ENCODE measurements at regions not wholly inside any gene's neighbourhood (a gene's known extent, or its start where the extent isn't known, plus 50 kb on each side); places are given as distances from the start of the nearest gene placed in this dataset.

- TF ChIP-seq POLR2A (IDR thresholded peaks at IDR 0.05; ENCODE audit: low read length) (no peak), GATA1 (IDR thresholded peaks at IDR 0.05; ENCODE audit: low read depth, low read length) (no peak)
Observed at GRCh38 chr5:77866198-77866597, 90.1 kb upstream of the TBCA start.

Measured in erythroblast (primary cell).